ENCODE measurements at regions not wholly inside any gene's neighbourhood (a gene's known extent, or its start where the extent isn't known, plus 50 kb on each side); places are given as distances from the start of the nearest gene placed in this dataset.

DNA sequence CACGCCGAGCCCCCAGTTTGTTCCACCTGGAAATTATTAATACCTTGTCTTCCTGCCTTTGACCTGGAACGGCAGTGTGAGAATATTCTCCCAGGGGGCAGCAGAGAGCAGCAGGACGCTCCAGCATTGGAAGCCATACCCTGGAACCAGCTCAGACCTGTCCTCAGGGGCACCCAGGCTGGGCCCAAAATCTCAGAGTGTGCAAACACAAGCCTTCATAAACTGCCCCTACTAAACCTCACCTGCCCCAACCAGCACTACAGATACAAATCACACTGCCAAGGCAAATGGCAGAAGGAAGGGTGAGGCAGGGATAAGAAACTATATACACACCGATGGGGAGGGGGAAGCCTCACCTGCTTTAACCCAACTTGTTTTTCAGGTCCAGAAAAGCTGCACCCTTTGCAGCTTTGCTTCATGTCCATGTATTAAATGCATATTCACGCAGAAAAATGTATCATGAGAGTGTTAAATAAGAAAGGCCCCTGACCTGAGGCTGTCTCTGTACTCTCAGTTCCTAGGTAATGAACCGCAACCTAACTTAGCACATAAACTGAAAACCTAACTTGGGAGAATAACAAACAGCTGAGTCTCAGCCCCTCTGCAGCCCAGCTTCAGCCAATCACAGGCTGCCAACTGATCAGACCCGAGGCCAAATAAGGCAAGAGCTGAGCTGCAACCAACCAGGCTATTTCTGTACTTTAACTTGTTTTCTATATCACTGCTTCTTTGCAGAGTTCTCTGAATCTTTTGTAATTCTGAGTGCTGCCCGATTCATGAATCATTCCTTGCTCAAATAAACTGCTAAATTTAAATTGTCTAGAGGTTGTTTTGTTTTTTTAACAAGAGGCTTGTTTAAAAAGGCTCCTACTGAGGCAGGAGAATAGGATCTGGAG, 130.1 kb downstream of the SPTSSA start:
- intact Hi-C loops (cut with DNase I): no loop called here
- Histone ChIP-seq H3K9me3 (no peaks in the 10 kb centered on the region), H3K27ac (no peak overlapping the region), H3K4me1 (ENCODE audit: insufficient read depth) (no peaks in the 10 kb centered on the region), H3K36me3 (no peaks in the 10 kb centered on the region), H3K4me3 (no peak overlapping the region), H3K27me3 (no peaks in the 10 kb centered on the region)
- peak in 4 of 5 donors; percentile 34 to 53 (median 47) for DNase-seq
- no peak for TF ChIP-seq POLR2A (IDR thresholded peaks at IDR 0.05)
- TF ChIP-seq, protein P1, sequence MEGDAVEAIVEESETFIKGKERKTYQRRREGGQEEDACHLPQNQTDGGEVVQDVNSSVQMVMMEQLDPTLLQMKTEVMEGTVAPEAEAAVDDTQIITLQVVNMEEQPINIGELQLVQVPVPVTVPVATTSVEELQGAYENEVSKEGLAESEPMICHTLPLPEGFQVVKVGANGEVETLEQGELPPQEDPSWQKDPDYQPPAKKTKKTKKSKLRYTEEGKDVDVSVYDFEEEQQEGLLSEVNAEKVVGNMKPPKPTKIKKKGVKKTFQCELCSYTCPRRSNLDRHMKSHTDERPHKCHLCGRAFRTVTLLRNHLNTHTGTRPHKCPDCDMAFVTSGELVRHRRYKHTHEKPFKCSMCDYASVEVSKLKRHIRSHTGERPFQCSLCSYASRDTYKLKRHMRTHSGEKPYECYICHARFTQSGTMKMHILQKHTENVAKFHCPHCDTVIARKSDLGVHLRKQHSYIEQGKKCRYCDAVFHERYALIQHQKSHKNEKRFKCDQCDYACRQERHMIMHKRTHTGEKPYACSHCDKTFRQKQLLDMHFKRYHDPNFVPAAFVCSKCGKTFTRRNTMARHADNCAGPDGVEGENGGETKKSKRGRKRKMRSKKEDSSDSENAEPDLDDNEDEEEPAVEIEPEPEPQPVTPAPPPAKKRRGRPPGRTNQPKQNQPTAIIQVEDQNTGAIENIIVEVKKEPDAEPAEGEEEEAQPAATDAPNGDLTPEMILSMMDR (IDR thresholded peaks at IDR 0.05): peak; percentile 15 to 28 (median 22)
- 61 to 62% (median 61%) methylated on average over 9 of the region's 9 CpGs for whole genome bisulfite sequencing, 3 donors

DNA sequence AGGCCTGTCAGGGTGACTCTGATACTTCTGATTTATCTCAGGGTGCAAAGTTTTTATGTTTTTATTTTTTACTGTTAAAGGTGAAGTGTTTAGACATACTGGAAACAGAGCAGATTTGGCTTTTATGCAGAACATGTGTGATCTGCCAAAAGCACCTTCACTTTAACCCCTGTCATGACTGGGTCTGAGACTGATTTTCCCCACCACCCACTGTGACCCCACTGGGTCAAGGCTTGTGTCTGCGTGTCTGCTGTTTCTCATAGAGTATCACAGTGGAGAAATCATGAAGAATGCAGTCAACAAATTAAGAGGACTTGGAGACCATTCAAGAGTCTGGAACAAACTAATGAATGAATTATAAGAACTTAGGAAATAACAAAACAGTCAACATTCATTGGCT, 131.2 kb downstream of the SPTSSA start:
- WGBS, 3 donors: 0% methylated on average over 1 of the region's 1 CpG
- Histone ChIP-seq H3K27ac (no peak overlapping the region), H3K4me3 (no peak overlapping the region), H3K4me1 (ENCODE audit: insufficient read depth) (no peaks in the 10 kb centered on the region), H3K27me3 (no peaks in the 10 kb centered on the region), H3K9me3 (no peaks in the 10 kb centered on the region), H3K36me3 (no peaks in the 10 kb centered on the region)
- TF ChIP-seq, protein P1 (IDR thresholded peaks at IDR 0.05): no peak
- TF ChIP-seq EP300 (IDR thresholded peaks at IDR 0.05) (no peak), POLR2A (IDR thresholded peaks at IDR 0.05) (no peak)
- DNase-seq: no peak
- intact Hi-C loops (cut with DNase I): no loop called here

DNA sequence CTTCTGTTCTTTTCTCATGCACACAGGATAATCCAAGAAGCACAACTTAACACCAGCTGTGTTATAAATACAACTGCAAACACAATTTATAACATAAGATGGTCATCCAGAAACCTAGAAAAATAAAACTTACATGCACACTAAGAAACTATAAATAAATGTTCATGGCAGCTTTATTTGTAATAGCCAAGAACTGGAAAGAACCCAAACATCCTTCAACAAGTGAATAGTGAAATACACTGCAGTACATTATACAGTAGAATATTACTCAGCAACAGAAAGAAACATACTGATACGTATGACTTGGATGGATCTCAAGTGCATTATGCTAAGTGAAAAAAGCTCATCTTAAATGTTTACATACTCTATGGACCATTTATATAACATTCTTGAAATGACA, 132.7 kb downstream of the SPTSSA start:
- TF ChIP-seq POLR2A (IDR thresholded peaks at IDR 0.05): no peak
- TF ChIP-seq, protein P1 (IDR thresholded peaks at IDR 0.05): no peak
- no peak for TF ChIP-seq EP300 (IDR thresholded peaks at IDR 0.05)
- H3K27ac ChIP-seq: no peak overlapping the region
- H3K4me3 ChIP-seq: no peak overlapping the region
- WGBS, 3 donors: 59 to 62% (median 59%) methylated on average over 1 of the region's 1 CpG
- H3K4me1 ChIP-seq (ENCODE audit: insufficient read depth): no peaks in the 10 kb centered on the region
- no peaks in the 10 kb centered on the region for H3K27me3 ChIP-seq
- no peak for DNase-seq
- H3K36me3 ChIP-seq: no peaks in the 10 kb centered on the region
- no peaks in the 10 kb centered on the region for H3K9me3 ChIP-seq
- intact Hi-C loops (cut with DNase I): no loop called here

DNA sequence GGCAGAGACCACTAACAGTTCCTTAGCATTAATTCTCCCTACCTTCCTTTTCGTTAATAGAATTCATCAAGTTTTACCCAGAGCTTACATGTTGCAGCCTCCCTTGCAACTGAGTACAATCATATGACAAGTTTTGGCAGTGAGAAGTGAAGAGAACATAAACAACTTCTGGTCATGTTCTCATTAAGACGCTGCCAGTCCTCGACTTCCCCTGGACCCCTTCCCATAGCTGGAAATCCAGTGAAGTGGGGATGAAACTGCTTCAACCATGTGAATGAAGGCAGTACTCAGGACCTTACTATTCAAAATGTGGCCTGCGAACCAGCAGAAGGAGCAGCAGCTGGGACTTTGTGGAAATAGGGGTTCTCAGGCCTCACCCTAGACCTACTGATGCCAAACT, 133.9 kb downstream of the SPTSSA start:
- WGBS, 3 donors: 38 to 45% (median 41%) methylated on average over 4 of the region's 4 CpGs
- TF ChIP-seq EP300 (IDR thresholded peaks at IDR 0.05) (no peak), POLR2A (IDR thresholded peaks at IDR 0.05) (no peak)
- TF ChIP-seq, protein P1 (IDR thresholded peaks at IDR 0.05): no peak
- Histone ChIP-seq H3K27ac (no peak overlapping the region), H3K4me3 (no peak overlapping the region), H3K36me3 (no peaks in the 10 kb centered on the region), H3K27me3 (no peaks in the 10 kb centered on the region), H3K9me3 (no peaks in the 10 kb centered on the region), H3K4me1 (ENCODE audit: insufficient read depth) (no peaks in the 10 kb centered on the region)
- intact Hi-C loops (cut with DNase I): no loop called here
- DNase-seq: no peak
